Transverse colon (tissue), 4 donors: ENCODE measurements at regions not wholly inside any gene's neighbourhood (a gene's known extent, or its start where the extent isn't known, plus 50 kb on each side); places are given as distances from the start of the nearest gene placed in this dataset.

Experiments used
- EP300 ChIP-seq: sonication (generic); formaldehyde crosslinking; IDR thresholded peaks from one replicate; pipeline ENCODE4 v1.6.1; 2017; ENCODE audit warnings: antibody characterized with exemption, low read depth
- POLR2A ChIP-seq: fragments of 450-650 bp; IDR thresholded peaks from one replicate; pipeline ENCODE4 v1.6.1; 2016; ENCODE audit warnings: antibody characterized with exemption, mild to moderate bottlenecking, moderate library complexity
- POLR2AphosphoS5 ChIP-seq, 3 donors: sonication (generic); formaldehyde crosslinking; IDR thresholded peaks; one replicate each; pipeline ENCODE4 v1.6.1; 2016; ENCODE audit warnings: antibody characterized with exemption in 3 of 3
- TF ChIP-seq, protein P1 (sequence below), 5 experiments: fragments of 200-600 bp in 3 of 5; fragments of 450-650 bp in 2 of 5; sonication (generic) in 3 of 5; IDR thresholded peaks; 1 replicate in 2 of 5; 2 replicates in 3 of 5; pipeline ENCODE4 v1.5.1; 2016 to 2017; ENCODE audit warnings: antibody characterized with exemption in 5 of 5, inconsistent platforms in 3 of 5, mild to moderate bottlenecking in 2 of 5, moderate library complexity in 1 of 5

DNA sequence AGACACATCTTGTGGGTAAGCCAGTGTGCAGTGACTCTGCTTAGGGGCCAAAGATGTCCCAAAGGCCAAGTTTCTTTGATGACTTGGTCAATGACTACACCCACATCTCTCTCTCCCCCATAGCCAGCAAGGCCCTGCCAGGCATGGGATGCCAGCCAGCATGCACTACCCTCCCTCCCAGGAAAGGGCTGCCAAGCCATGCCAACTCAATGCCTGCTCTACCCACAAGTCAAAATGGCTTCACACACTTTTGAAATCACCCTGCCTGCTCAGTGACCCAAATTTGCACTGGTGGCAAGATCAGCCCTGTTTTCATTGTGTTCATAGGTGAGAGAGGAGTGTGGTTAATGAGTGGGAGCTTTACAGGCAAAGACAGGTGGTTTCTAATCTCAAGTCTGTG is 112.5 kb downstream of the MATN1 start:
- TF ChIP-seq, protein P1, sequence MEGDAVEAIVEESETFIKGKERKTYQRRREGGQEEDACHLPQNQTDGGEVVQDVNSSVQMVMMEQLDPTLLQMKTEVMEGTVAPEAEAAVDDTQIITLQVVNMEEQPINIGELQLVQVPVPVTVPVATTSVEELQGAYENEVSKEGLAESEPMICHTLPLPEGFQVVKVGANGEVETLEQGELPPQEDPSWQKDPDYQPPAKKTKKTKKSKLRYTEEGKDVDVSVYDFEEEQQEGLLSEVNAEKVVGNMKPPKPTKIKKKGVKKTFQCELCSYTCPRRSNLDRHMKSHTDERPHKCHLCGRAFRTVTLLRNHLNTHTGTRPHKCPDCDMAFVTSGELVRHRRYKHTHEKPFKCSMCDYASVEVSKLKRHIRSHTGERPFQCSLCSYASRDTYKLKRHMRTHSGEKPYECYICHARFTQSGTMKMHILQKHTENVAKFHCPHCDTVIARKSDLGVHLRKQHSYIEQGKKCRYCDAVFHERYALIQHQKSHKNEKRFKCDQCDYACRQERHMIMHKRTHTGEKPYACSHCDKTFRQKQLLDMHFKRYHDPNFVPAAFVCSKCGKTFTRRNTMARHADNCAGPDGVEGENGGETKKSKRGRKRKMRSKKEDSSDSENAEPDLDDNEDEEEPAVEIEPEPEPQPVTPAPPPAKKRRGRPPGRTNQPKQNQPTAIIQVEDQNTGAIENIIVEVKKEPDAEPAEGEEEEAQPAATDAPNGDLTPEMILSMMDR (IDR thresholded peaks at IDR 0.05), result no peak
- TF ChIP-seq POLR2A, result no peak
- TF ChIP-seq EP300, result no peak
- TF ChIP-seq POLR2AphosphoS5 (IDR thresholded peaks at IDR 0.05), result no peak
